Neural cell (in vitro differentiated cells): ENCODE measurements at regions not wholly inside any gene's neighbourhood (a gene's known extent, or its start where the extent isn't known, plus 50 kb on each side); places are given as distances from the start of the nearest gene placed in this dataset.

Experiments
- H2AFZ ChIP-seq: fragments of 200-600, 300-800 bp; sonication (generic), shearing (Covaris generic); 2 replicates; pipeline ENCODE4 v1.6.0; 2014; ENCODE audit warnings: low read depth, mild to moderate bottlenecking, antibody characterized with exemption, low read length, moderate library complexity
- H3F3A ChIP-seq: fragments of 200-600 bp; shearing (Covaris generic); 2 replicates; pipeline ENCODE4 v1.6.1; 2016; ENCODE audit warnings: mild to moderate bottlenecking, moderate library complexity, mixed read lengths, antibody characterized with exemption, low read length; ENCODE audit not compliant: insufficient read depth, poor library complexity, severe bottlenecking
- H3K27ac ChIP-seq: fragments of 200-600, 300-800 bp; sonication (generic), shearing (Covaris generic); 2 replicates; pipeline ENCODE4 v1.5.1; 2014; ENCODE audit warnings: mild to moderate bottlenecking, low read length, moderate library complexity
- H3K27me3 ChIP-seq: fragments of 300-800, 200-600 bp; sonication (generic), shearing (Covaris generic); 2 replicates; pipeline ENCODE4 v1.6.0; 2014; ENCODE audit warnings: mild to moderate bottlenecking, low read depth, low read length, moderate library complexity; ENCODE audit not compliant: insufficient read depth
- H3K36me3 ChIP-seq: fragments of 300-800, 200-600 bp; sonication (generic), shearing (Covaris generic); 2 replicates; pipeline ENCODE4 v1.5.1; 2014; ENCODE audit warnings: mild to moderate bottlenecking, antibody characterized with exemption, low read length, moderate library complexity; ENCODE audit not compliant: insufficient read depth
- H3K4me2 ChIP-seq: fragments of 300-800, 200-600 bp; sonication (generic), shearing (Covaris generic); 2 replicates; pipeline ENCODE4 v1.6.0; 2014; ENCODE audit warnings: mild to moderate bottlenecking, low read length
- H3K4me3 ChIP-seq: fragments of 300-800, 200-600 bp; sonication (generic), shearing (Covaris generic); 2 replicates; pipeline ENCODE4 v1.5.1; 2014; ENCODE audit warnings: mild to moderate bottlenecking, low read length, moderate library complexity
- H3K79me2 ChIP-seq: fragments of 200-600 bp; shearing (Covaris generic); replicated peaks from 2 replicates; pipeline ENCODE4 v1.6.0; 2014; ENCODE audit warnings: mild to moderate bottlenecking, low read length, moderate library complexity; ENCODE audit not compliant: insufficient read depth
- H3K9ac ChIP-seq: fragments of 300-800, 200-600 bp; sonication (generic), shearing (Covaris generic); 2 replicates; pipeline ENCODE4 v1.6.1; 2016; ENCODE audit warnings: mild to moderate bottlenecking, low read length, mixed read lengths
- H3K9me2 ChIP-seq: fragments of 200-600 bp; shearing (Covaris generic); 2 replicates; pipeline ENCODE4 v1.6.1; 2016; ENCODE audit warnings: mild to moderate bottlenecking, low read length, mixed read lengths; ENCODE audit not compliant: insufficient read depth
- H3K9me3 ChIP-seq: fragments of 200-600, 300-800 bp; sonication (generic), shearing (Covaris generic); 2 replicates; pipeline ENCODE4 v1.6.1; 2016; ENCODE audit warnings: mild to moderate bottlenecking, mixed run types, low read length, moderate library complexity, mixed read lengths
- H4K20me1 ChIP-seq: fragments of 200-600 bp; shearing (Covaris generic); 2 replicates; pipeline ENCODE4 v1.6.1; 2016; ENCODE audit warnings: mild to moderate bottlenecking, mixed run types; ENCODE audit not compliant: insufficient read depth
- CTCF ChIP-seq: fragments of 450-650 bp; IDR thresholded peaks from 2 replicates; pipeline ENCODE4 v1.5.1; 2014; ENCODE audit warnings: antibody characterized with exemption, mild to moderate bottlenecking, moderate library complexity; ENCODE audit not compliant: poor library complexity, severe bottlenecking
- EP300 ChIP-seq: fragments of 450-650 bp; conservative IDR thresholded peaks from 2 replicates; pipeline ENCODE4 v1.6.1; 2014; ENCODE audit warnings: antibody characterized with exemption, mild to moderate bottlenecking, moderate library complexity; ENCODE audit not compliant: poor library complexity, severe bottlenecking
- EZH2 ChIP-seq: fragments of 200-600, 300-800 bp; shearing (Covaris generic), sonication (generic); IDR thresholded peaks from 2 replicates; pipeline ENCODE4 v1.6.1; 2014; ENCODE audit warnings: antibody characterized with exemption, low read length, borderline replicate concordance, mild to moderate bottlenecking; ENCODE audit not compliant: insufficient read depth, poor library complexity, severe bottlenecking
- MXI1 ChIP-seq: fragments of 450-650 bp; conservative IDR thresholded peaks from 2 replicates; pipeline ENCODE4 v1.6.1; 2014; ENCODE audit warnings: antibody characterized with exemption, mild to moderate bottlenecking; ENCODE audit not compliant: poor library complexity, severe bottlenecking
- POLR2AphosphoS5 ChIP-seq: IDR thresholded peaks from 2 replicates; pipeline ENCODE4 v1.6.1; 2012
- RAD21 ChIP-seq: fragments of 450-650 bp; conservative IDR thresholded peaks from 2 replicates; pipeline ENCODE4 v1.6.1; 2014; ENCODE audit warnings: antibody characterized with exemption, mild to moderate bottlenecking, moderate library complexity
- REST ChIP-seq: IDR thresholded peaks from 2 replicates; pipeline ENCODE4 v1.6.1; 2012; ENCODE audit warnings: borderline replicate concordance
- SMC3 ChIP-seq: fragments of 450-650 bp; conservative IDR thresholded peaks from 2 replicates; pipeline ENCODE4 v1.6.1; 2014; ENCODE audit warnings: antibody characterized with exemption, mild to moderate bottlenecking, moderate library complexity; ENCODE audit not compliant: poor library complexity
- TAF1 ChIP-seq: IDR thresholded peaks from 2 replicates; pipeline ENCODE4 v1.6.1; 2012; ENCODE audit warnings: low read depth

GRCh38 chr3:64299206-64299605, 73.9 kb upstream of the PRICKLE2 start:
- Histone ChIP-seq H2AFZ (no peak overlapping the region), H3K4me2 (no peak overlapping the region), H3K9me3 (peaks cover 7% of the 10 kb centered on the region), H3K36me3 (no peaks in the 10 kb centered on the region), H3K9me2 (no peaks in the 10 kb centered on the region), H3K9ac (no peak overlapping the region), H4K20me1 (no peaks in the 10 kb centered on the region), H3K79me2 (no peaks in the 10 kb centered on the region), H3F3A (no peaks in the 10 kb centered on the region), H3K27me3 (no peaks in the 10 kb centered on the region), H3K4me3 (no peak overlapping the region), H3K27ac (no peak overlapping the region)
- no peak for TF ChIP-seq RAD21
- TF ChIP-seq CTCF = no peak
- no peak for TF ChIP-seq EP300
- TF ChIP-seq EZH2 = no peak
- no peak for TF ChIP-seq MXI1
- TF ChIP-seq SMC3 = no peak
- TF ChIP-seq TAF1 = no peak
- no peak for TF ChIP-seq REST
- TF ChIP-seq POLR2AphosphoS5 = no peak

- Histone ChIP-seq H3F3A (no peaks in the 10 kb centered on the region), H4K20me1 (no peaks in the 10 kb centered on the region), H3K79me2 (no peaks in the 10 kb centered on the region), H3K36me3 (no peaks in the 10 kb centered on the region), H3K4me2 (no peak overlapping the region), H3K9me2 (no peaks in the 10 kb centered on the region), H3K9me3 (peaks cover 7% of the 10 kb centered on the region), H3K4me3 (no peak overlapping the region), H2AFZ (no peak overlapping the region), H3K27me3 (no peaks in the 10 kb centered on the region), H3K9ac (no peak overlapping the region), H3K27ac (no peak overlapping the region)
- TF ChIP-seq REST = no peak
- no peak for TF ChIP-seq EP300
- no peak for TF ChIP-seq EZH2
Measured at GRCh38 chr3:64297563-64297962, 72.3 kb upstream of the PRICKLE2 start.
